B cell (primary cell): ENCODE measurements at regions not wholly inside any gene's neighbourhood (a gene's known extent, or its start where the extent isn't known, plus 50 kb on each side); places are given as distances from the start of the nearest gene placed in this dataset.

Experiments used
- ATAC-seq: fragments of 200-7000 bp; cut with Tn5 transposase; one replicate; pipeline ENCODE4 v1.10.0; 2021; ENCODE audit warnings: low read depth, mild to moderate bottlenecking, moderate number of reproducible peaks, moderate library complexity
- CTCF ChIA-PET: fragments of 350-600 bp; sonication (Branson Sonifier 250); formaldehyde crosslinking; loops from one replicate; lab custom pipeline; 2021; ENCODE audit warnings: antibody characterized with exemption, inconsistent platforms; lab: Charles Lee
- POLR2A ChIA-PET: fragments of 350-600 bp; sonication (Branson Sonifier 250); formaldehyde crosslinking; loops from one replicate; lab custom pipeline; 2021; ENCODE audit warnings: antibody characterized with exemption; lab: Charles Lee
- DNase-seq: peaks from one replicate; pipeline ENCODE4 v3.0.0; 2013
- H2AFZ ChIP-seq: 2 replicates; pipeline ENCODE4 v1.6.1; 2012; ENCODE audit warnings: mild to moderate bottlenecking, low read depth, low read length; ENCODE audit not compliant: insufficient read depth, poor library complexity, severe bottlenecking
- H3K27ac ChIP-seq, 2 donors: 1 replicate in 1 of 2; 2 replicates in 1 of 2; pipeline ENCODE4 v1.5.1; 2012 to 2013; ENCODE audit warnings: low read length in 2 of 2, mild to moderate bottlenecking in 2 of 2, moderate library complexity in 1 of 2
- H3K27me3 ChIP-seq, 4 experiments: fragments of 200-600 bp in 1 of 4; sonication (generic) in 1 of 4; replicated peaks in 1 of 4; 1 replicate in 2 of 4; 2 replicates in 2 of 4; pipeline versions ENCODE4 v1.6.1 to v1.7.0; 2013 to 2016; ENCODE audit warnings: low read length in 3 of 4, mild to moderate bottlenecking in 2 of 4, mixed read lengths in 1 of 4, moderate library complexity in 1 of 4; ENCODE audit not compliant: insufficient read depth in 4 of 4, control insufficient read depth in 3 of 4; ENCODE audit errors: control extremely low read depth in 1 of 4
- H3K36me3 ChIP-seq, 2 experiments: replicated peaks in 1 of 2; 1 replicate in 1 of 2; 2 replicates in 1 of 2; pipeline versions ENCODE4 v1.6.1 to v1.7.1; 2013; ENCODE audit warnings: low read length in 1 of 2; ENCODE audit not compliant: insufficient read depth in 2 of 2, control insufficient read depth in 1 of 2; ENCODE audit errors: control extremely low read depth in 1 of 2, extremely low read depth in 1 of 2
- H3K4me1 ChIP-seq, 2 donors: fragments of 200-600 bp in 1 of 2; sonication (generic) in 1 of 2; 1 replicate in 1 of 2; 2 replicates in 1 of 2; pipeline versions ENCODE4 v1.5.1 to v1.6.1; 2013 to 2017; ENCODE audit warnings: low read length in 2 of 2; ENCODE audit not compliant: control insufficient read depth in 2 of 2, insufficient read depth in 2 of 2
- H3K4me2 ChIP-seq: replicated peaks from 2 replicates; pipeline ENCODE3; 2012; ENCODE audit warnings: mild to moderate bottlenecking, low read depth, low read length; ENCODE audit not compliant: poor library complexity, severe bottlenecking
- H3K4me3 ChIP-seq, 5 experiments: fragments of 200-600 bp in 1 of 5; sonication (generic) in 1 of 5; 1 replicate in 3 of 5; 2 replicates in 2 of 5; pipeline versions ENCODE4 v1.5.1 to v1.7.0; 2011 to 2016; ENCODE audit warnings: low read length in 4 of 5, mild to moderate bottlenecking in 4 of 5, low read depth in 2 of 5, control low read depth in 1 of 5, moderate library complexity in 1 of 5; ENCODE audit not compliant: insufficient read depth in 1 of 5; ENCODE audit errors: control extremely low read depth in 1 of 5, extremely low read depth in 1 of 5
- H3K79me2 ChIP-seq: fragments of 200-600 bp; sonication (generic); one replicate; pipeline ENCODE4 v1.6.0; 2016; ENCODE audit warnings: low read length; ENCODE audit not compliant: control insufficient read depth, insufficient read depth
- H3K9ac ChIP-seq: fragments of 200-600 bp; sonication (generic); 2 replicates; pipeline ENCODE4 v1.6.1; 2017; ENCODE audit warnings: mild to moderate bottlenecking, low read length, moderate library complexity
- H3K9me3 ChIP-seq, 3 donors: one replicate each; pipeline versions ENCODE4 v1.6.1 to v1.7.1; 2013; ENCODE audit warnings: low read length in 2 of 3; ENCODE audit not compliant: control insufficient read depth in 2 of 3, insufficient read depth in 1 of 3; ENCODE audit errors: control extremely low read depth in 1 of 3
- H4K20me1 ChIP-seq: 2 replicates; pipeline ENCODE4 v1.6.0; 2012; ENCODE audit warnings: mild to moderate bottlenecking, low read length; ENCODE audit not compliant: insufficient read depth, control insufficient read depth, poor library complexity, severe bottlenecking
- H3K27ac Mint-ChIP-seq: one replicate; pipeline ENCODE4 v1.8.0; 2021; ENCODE audit warnings: mixed read lengths
- H3K27me3 Mint-ChIP-seq: one replicate; pipeline ENCODE4 v1.8.0; 2021; ENCODE audit warnings: mixed read lengths
- H3K4me1 Mint-ChIP-seq: one replicate; pipeline ENCODE4 v1.8.0; 2021; ENCODE audit warnings: mixed read lengths
- H3K4me3 Mint-ChIP-seq: one replicate; pipeline ENCODE4 v1.8.0; 2021; ENCODE audit warnings: mixed read lengths
- H3K9me3 Mint-ChIP-seq: one replicate; pipeline ENCODE4 v1.8.0; 2022; ENCODE audit warnings: mixed read lengths; ENCODE audit not compliant: insufficient read depth
- CTCF ChIP-seq: fragments of 200-600 bp; IDR thresholded peaks from one replicate; pipeline ENCODE4 v1.8.0; 2022; ENCODE audit warnings: antibody characterized with exemption, mild to moderate bottlenecking
- EZH2 ChIP-seq: IDR thresholded peaks from 2 replicates; pipeline ENCODE4 v1.6.1; 2012; ENCODE audit warnings: borderline replicate concordance, low read depth, mild to moderate bottlenecking, moderate library complexity, low read length; ENCODE audit not compliant: insufficient read depth, poor library complexity, severe bottlenecking
- WGBS: methylation state at CpG from one replicate; pipeline ENCODE4 v1.1.5; 2013; ENCODE audit warnings: missing lambda C conversion rate; ENCODE audit not compliant: insufficient coverage; 5-methylcytosine and 5-hydroxymethylcytosine counted together
- intact Hi-C: fragments of 100-400 bp; cut with micrococcal nuclease; formaldehyde crosslinking; loops from one replicate; pipeline ENCODE4 v1.10.0; 2022

- H2AFZ ChIP-seq, result no peak overlapping the region
- H3K36me3 ChIP-seq, result no peaks in the 10 kb centered on the region
- no peak overlapping the region for H3K4me3 ChIP-seq
- Mint-ChIP-seq H3K9me3 (no peaks in the 10 kb centered on the region), H3K27me3 (peaks cover 5% of the 10 kb centered on the region), H3K4me1 (peaks cover 1% of the 10 kb centered on the region), H3K4me3 (no peak overlapping the region), H3K27ac (no peak overlapping the region)
- no peak overlapping the region for H3K4me2 ChIP-seq
- 100% methylated on average over 1 of the region's 1 CpG for WGBS
- TF ChIP-seq EZH2 (no peak), CTCF (no peak)
- intact Hi-C loops, result no loop called here
- DNase-seq (no peak), ATAC-seq (no peak)
- ChIA-PET CTCF (no interaction called here), POLR2A (no interaction called here)
- H3K4me1 ChIP-seq, result peaks cover 0 to 2% of the 10 kb centered on the region in 2 donors
- H3K9me3 ChIP-seq, result no peaks in the 10 kb centered on the region
- no peak overlapping the region for H3K9ac ChIP-seq
- H3K27ac ChIP-seq, result no peak overlapping the region
- no peaks in the 10 kb centered on the region for H3K79me2 ChIP-seq
- H4K20me1 ChIP-seq, result no peaks in the 10 kb centered on the region
- H3K27me3 ChIP-seq, result no peaks in the 10 kb centered on the region
These were observed 293.2 kb downstream of the DIPK2A start for GRCh38 chr3:144264794-144265193.

GRCh38 chr3:144265542-144266100, 294.0 kb downstream of the DIPK2A start:
- no peak overlapping the region for H3K27ac ChIP-seq
- ATAC-seq (no peak), DNase-seq (no peak)
- H3K9ac ChIP-seq, result no peak overlapping the region
- no peaks in the 10 kb centered on the region for H3K27me3 ChIP-seq
- WGBS, result no CpG with 5 or more reads among the region's 3 CpGs
- Mint-ChIP-seq H3K4me1 (peaks cover 10% of the 10 kb centered on the region), H3K9me3 (no peaks in the 10 kb centered on the region), H3K4me3 (no peak overlapping the region), H3K27me3 (peaks cover 5% of the 10 kb centered on the region), H3K27ac (no peak overlapping the region)
- POLR2A ChIA-PET, result no interaction called here
- TF ChIP-seq CTCF (no peak), EZH2 (no peak)
- no peaks in the 10 kb centered on the region for H3K36me3 ChIP-seq
- H2AFZ ChIP-seq, result no peak overlapping the region
- H4K20me1 ChIP-seq, result no peaks in the 10 kb centered on the region
- CTCF ChIA-PET, result no interaction called here
- intact Hi-C loops, result no loop called here
- peaks cover 5 to 7% of the 10 kb centered on the region in 2 donors for H3K4me1 ChIP-seq
- no peak overlapping the region for H3K4me2 ChIP-seq
- no peak overlapping the region for H3K4me3 ChIP-seq
- no peaks in the 10 kb centered on the region for H3K79me2 ChIP-seq
- H3K9me3 ChIP-seq, result no peaks in the 10 kb centered on the region
